K562 (cell line): ENCODE measurements at regions not wholly inside any gene's neighbourhood (a gene's known extent, or its start where the extent isn't known, plus 50 kb on each side); places are given as distances from the start of the nearest gene placed in this dataset.

Source experiments
- CEBPZ ChIP-seq: fragments of 150-350 bp; IDR thresholded peaks from 2 replicates; pipeline ENCODE4 v1.6.1; 2014; ENCODE audit warnings: low read depth, mild to moderate bottlenecking, low read length, borderline replicate concordance
- ETS2 ChIP-seq: IDR thresholded peaks from 2 replicates; pipeline ENCODE4 v1.6.1; 2016; ENCODE audit warnings: borderline replicate concordance, missing genetic modification characterization, mild to moderate bottlenecking, moderate library complexity, missing compliant biosample characterization; ENCODE audit not compliant: poor library complexity, severe bottlenecking
- MBD2 ChIP-seq: sonication (generic); IDR thresholded peaks from 2 replicates; pipeline ENCODE4 v1.6.1; 2016; ENCODE audit warnings: low read depth, borderline replicate concordance
- PURB ChIP-seq: sonication (generic); formaldehyde crosslinking; IDR thresholded peaks from 2 replicates; pipeline ENCODE4 v1.9.0; 2021; ENCODE audit warnings: low read depth, mild to moderate bottlenecking, missing genetic modification reagents
- TOE1 ChIP-seq, 2 experiments: fragments of 450-650 bp in 1 of 2; sonication (generic) in 1 of 2; formaldehyde crosslinking in 1 of 2; IDR thresholded peaks; 2 replicates each; pipeline versions ENCODE4 v1.7.1 to v1.8.0; 2016 to 2022; ENCODE audit warnings: borderline replicate concordance in 2 of 2, mild to moderate bottlenecking in 2 of 2, antibody characterized with exemption in 1 of 2, inconsistent platforms in 1 of 2, low read depth in 1 of 2, missing genetic modification reagents in 1 of 2, moderate library complexity in 1 of 2
- ZC3H4 ChIP-seq: sonication (generic); formaldehyde crosslinking; IDR thresholded peaks from 2 replicates; pipeline ENCODE4 v1.9.0; 2021; ENCODE audit warnings: missing genetic modification reagents, borderline replicate concordance
- TF ChIP-seq, protein P1 (sequence below): fragments of 250-450 bp; sonication (Bioruptor Pico); IDR thresholded peaks from 2 replicates; pipeline ENCODE4 v1.8.0; 2022; ENCODE audit warnings: moderate library complexity, mild to moderate bottlenecking, inconsistent platforms
- TF ChIP-seq, protein P2 (sequence below): fragments of 250-450 bp; sonication (Bioruptor Pico); IDR thresholded peaks from 2 replicates; pipeline ENCODE4 v1.5.0; 2020; ENCODE audit warnings: mild to moderate bottlenecking, borderline replicate concordance

- TF ChIP-seq, protein P1, sequence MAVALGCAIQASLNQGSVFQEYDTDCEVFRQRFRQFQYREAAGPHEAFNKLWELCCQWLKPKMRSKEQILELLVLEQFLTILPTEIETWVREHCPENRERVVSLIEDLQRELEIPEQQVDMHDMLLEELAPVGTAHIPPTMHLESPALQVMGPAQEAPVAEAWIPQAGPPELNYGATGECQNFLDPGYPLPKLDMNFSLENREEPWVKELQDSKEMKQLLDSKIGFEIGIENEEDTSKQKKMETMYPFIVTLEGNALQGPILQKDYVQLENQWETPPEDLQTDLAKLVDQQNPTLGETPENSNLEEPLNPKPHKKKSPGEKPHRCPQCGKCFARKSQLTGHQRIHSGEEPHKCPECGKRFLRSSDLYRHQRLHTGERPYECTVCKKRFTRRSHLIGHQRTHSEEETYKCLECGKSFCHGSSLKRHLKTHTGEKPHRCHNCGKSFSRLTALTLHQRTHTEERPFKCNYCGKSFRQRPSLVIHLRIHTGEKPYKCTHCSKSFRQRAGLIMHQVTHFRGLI (CRISPR knock-in tag), result no peak
- TF ChIP-seq ZC3H4 (CRISPR knock-in tag), result no peak
- no peak for TF ChIP-seq TOE1 (IDR thresholded peaks at IDR 0.05; ENCODE audit: borderline replicate concordance)
- TF ChIP-seq TOE1 (CRISPR knock-in tag; IDR thresholded peaks at IDR 0.05; ENCODE audit: borderline replicate concordance, low read depth), result no peak
- TF ChIP-seq CEBPZ, result no peak
- no peak for TF ChIP-seq ETS2 (tag)
- TF ChIP-seq, protein P2, sequence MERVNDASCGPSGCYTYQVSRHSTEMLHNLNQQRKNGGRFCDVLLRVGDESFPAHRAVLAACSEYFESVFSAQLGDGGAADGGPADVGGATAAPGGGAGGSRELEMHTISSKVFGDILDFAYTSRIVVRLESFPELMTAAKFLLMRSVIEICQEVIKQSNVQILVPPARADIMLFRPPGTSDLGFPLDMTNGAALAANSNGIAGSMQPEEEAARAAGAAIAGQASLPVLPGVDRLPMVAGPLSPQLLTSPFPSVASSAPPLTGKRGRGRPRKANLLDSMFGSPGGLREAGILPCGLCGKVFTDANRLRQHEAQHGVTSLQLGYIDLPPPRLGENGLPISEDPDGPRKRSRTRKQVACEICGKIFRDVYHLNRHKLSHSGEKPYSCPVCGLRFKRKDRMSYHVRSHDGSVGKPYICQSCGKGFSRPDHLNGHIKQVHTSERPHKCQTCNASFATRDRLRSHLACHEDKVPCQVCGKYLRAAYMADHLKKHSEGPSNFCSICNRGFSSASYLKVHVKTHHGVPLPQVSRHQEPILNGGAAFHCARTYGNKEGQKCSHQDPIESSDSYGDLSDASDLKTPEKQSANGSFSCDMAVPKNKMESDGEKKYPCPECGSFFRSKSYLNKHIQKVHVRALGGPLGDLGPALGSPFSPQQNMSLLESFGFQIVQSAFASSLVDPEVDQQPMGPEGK (CRISPR knock-in tag), result no peak
- TF ChIP-seq MBD2, result no peak
- no peak for TF ChIP-seq PURB (CRISPR knock-in tag)
Measured at GRCh38 chr4:79666112-79666511, 258.1 kb upstream of the GK2 start (continued).
